Epithelial cell of prostate (primary cell): ENCODE measurements at regions not wholly inside any gene's neighbourhood (a gene's known extent, or its start where the extent isn't known, plus 50 kb on each side); places are given as distances from the start of the nearest gene placed in this dataset.

ENCODE experiments used
- DNase-seq: peaks from one replicate; pipeline ENCODE4 v3.0.0-alpha.2; 2011; ENCODE audit warnings: low read depth, low spot score
- H3K27ac ChIP-seq: fragments of 450-650 bp; 2 replicates; pipeline ENCODE4 v1.5.1; 2017; ENCODE audit warnings: mild to moderate bottlenecking

DNA sequence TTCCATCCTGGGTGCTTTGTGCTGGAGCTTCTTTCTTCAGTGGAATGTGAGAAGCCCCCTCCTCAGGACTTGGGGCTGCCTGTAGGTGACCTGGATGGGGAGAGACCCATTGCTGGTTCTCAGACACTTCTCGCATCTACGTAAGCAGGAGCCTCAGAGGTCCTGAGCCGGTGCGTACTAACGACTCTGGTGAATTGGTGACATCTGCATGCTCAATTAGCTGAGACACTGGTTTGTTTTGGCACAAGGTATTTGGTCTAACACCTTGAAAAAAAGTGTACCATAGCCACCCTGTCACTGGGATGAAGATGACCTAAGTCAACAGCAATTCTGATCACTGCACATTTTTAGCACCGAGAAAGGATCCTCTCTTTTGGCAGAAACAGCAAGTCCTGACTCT, 57.7 kb downstream of the LRRC30 start:
- DNase-seq: no peak
- no peak overlapping the region for H3K27ac ChIP-seq

DNA sequence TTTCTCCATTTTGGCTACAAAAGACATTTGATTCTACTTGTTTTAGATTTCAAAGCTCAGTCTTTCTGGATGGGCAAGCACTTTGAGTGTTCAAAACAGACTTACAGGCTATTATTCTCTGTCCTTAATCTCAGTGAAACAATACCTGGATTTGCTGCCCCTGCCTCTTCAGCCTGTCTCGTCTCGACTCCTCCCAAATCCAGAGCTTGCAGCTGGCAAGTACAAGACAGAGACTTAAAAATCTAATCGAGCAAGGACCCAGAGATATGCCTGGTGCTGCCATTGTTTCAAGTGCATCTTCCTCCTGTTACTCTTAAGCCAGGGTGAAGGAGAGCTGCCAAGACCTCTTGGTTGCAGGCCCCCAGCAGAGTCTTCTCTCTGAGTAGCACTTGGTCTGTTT, 59.2 kb downstream of the LRRC30 start:
- no peak for DNase-seq
- no peak overlapping the region for H3K27ac ChIP-seq

DNA sequence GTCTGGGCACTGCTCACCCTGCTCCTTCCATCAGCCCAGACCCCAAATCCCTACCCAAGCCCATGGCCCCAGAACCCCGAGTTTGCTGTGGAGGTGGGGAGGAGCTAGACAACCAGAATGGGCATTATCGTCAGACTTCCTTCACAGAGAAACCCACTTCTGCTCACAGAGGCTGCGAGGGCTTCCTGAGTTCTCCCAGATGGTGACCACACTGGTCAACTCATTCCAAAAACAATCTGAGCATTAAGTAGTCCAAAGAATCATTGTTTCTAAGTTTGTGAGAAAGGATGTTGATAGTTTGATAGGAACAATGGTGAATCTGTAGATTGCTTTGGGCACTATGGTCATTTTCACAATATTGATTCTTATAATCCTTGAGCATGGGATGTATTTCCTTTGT, 60.2 kb downstream of the LRRC30 start:
- no peak overlapping the region for H3K27ac ChIP-seq
- no peak for DNase-seq

DNA sequence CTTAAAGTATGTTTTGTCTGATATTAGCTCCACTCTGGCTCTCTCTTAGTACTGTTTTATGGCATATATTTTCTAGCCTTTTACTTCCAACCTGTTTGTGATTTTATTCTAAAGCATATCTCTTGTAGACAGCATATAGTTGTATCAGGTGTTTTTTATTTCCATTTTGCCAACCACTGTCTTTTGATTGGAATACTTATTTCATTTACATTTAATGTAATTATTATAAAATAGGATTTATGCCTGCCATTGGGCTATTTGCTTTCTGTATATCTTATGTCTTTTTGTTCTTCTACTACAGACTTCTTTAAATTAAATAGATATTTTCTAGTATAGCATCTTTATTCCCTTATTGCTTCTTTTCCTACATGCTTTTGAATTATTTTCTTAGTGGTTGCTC, 67.3 kb downstream of the LRRC30 start:
- DNase-seq: no peak
- H3K27ac ChIP-seq: no peak overlapping the region

DNA sequence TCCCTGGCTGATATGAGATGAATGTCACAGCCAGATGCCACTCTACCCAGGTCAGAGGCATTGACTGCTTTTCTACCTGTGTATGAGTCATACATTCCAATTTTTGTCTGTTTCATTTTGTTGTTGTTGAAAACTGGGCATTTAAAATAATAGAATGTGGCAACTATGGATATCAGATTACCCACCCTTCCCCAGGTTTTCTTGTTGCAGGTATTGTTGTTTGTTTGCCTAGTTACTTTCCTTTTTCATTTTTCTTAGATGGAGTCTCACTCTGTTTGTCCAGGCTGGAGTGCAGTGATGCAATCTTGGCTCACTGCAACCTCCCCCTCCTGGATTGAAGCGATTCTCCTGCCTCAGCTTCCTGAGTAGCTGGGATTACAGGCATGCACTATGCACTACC, 70.2 kb downstream of the LRRC30 start:
- H3K27ac ChIP-seq: peak overlapping the region; percentile 19
- peak; percentile 14 for DNase-seq

DNA sequence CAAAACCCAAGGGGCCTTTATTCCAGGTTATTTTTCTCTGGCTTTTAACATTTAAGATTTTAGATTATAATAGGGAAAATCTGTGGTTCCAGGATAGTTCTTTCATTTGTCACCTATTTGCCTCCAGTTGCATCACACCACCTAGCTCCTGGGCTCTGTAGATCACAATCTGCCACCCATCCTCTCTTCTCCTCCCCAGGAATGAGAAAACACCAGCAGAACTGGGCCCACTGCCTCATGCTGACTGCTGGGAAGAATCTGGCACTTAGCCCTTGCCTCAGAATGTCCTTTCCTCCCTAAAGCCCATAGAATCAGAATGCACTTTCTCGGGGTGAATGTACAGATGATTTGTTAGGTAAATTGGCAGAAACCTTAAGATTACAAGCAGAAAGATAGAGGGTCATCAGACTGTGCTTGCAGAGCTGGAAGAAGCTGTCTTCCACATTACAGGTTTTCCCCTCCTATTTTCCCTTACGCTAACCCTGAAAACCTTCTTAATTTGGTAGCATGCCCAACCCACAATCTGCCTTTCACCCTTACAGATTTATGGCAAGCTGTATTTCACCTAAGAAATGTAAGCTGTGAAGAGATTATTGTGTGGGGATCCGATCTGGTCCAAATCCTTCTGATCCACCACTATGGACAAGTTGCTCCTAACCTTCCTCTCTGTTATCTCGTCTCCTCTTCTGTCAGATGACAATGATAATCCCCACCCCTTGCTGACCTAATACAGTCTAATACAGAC, 72.6 kb downstream of the LRRC30 start:
- peak overlapping the region; percentile 19 for H3K27ac ChIP-seq

DNA sequence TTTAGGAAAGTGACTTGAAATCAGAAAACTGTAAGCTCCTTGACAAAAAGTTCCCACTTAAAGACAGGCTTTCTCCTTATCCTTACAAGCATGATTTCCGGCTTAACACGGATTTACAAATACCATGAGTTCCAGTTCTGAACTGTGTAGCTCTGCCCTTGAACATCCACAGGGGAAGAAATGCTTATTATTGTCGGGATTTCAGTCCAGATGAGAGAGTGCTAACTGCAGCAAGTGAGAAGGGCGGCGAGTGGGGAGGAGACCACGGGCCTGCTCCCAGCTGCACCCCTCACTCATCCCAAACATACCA, 73.1 kb downstream of the LRRC30 start:
- DNase-seq: no peak
- H3K27ac ChIP-seq: no peak overlapping the region

More for the DNA sequence above, 72.6 kb downstream of the LRRC30 start:
- no peak for DNase-seq

DNA sequence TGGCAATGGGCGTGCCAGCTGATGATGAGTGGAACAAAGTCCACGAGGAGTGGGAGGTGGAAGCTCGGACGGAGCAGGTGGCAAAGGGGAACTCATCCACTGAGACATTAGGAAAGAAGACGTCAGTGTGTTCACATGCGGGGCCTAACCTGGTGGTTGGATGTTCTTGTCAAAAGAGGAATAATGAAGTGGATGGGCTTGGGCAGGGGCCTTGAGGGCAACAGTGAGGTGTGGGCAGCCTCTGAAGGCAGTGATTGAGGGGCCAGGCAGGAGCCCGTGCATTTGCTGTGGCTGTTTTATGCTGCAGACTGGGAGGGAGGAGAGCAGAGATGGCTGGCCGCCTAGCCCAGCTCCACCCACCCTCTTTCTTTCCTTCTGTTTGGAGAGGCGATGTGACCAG, 74.5 kb downstream of the LRRC30 start:
- H3K27ac ChIP-seq: no peak overlapping the region
- no peak for DNase-seq

DNA sequence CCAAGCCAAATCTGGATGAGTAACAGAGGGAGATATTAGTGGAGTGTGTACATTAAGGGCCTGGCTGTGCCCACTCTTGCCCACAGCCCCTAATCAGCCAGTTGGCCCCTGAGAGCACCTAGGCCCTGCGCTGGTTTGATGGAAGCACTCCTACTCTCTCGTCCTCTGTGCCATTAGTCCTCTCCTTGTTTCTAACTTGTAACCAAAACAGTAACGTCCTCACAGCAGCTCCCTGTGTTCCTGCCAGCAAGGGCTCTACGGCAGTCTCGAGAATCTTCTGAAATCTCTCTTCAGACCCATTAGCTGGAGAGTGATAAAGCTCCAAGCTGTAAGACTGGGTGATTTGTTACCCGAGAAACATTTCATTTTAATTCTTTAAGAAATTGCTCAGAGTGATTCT, 76.1 kb downstream of the LRRC30 start:
- no peak overlapping the region for H3K27ac ChIP-seq
- DNase-seq: no peak

DNA sequence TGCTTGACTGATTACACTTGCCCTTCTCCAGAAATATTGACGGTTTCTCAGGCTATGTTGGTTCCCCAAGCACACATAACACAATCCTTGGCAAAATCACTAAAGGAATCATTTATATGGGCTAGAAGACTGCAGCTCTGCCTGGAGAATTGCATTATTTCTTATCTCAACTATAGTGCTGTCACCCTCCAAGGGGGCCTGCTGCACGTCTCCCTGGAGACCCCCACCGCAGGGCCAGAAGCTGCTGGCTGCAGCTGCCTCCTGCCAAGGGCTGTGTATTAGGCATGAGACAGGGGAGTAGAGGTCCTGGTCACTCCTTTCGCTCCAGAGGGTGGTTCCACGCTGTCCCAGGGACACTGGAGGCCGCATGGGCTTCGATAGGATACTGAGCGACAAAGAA, 76.6 kb downstream of the LRRC30 start:
- no peak overlapping the region for H3K27ac ChIP-seq
- DNase-seq: no peak

DNA sequence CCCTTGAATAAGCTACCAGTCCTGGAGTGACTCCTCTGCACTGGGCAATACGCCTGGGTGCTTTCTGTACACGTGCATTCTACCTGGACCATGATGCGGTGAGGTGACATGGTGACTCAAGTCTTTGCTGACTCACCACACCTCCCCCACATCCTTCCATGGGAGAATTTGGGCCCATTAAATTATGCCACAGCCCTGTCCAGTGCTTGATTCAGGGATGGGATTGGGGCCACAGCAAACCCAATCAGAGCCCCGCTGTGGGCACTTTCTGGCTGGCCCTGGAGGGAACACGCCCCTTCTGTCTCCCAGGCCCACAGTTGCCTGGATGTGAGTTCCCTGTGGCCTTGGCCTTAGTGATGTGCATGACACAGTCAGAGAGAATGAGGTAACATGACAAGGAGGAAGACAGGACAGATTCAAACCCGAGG, 86.9 kb downstream of the LRRC30 start:
- H3K27ac ChIP-seq: peak overlapping the region; percentile 39
- peak; percentile 70 for DNase-seq

DNA sequence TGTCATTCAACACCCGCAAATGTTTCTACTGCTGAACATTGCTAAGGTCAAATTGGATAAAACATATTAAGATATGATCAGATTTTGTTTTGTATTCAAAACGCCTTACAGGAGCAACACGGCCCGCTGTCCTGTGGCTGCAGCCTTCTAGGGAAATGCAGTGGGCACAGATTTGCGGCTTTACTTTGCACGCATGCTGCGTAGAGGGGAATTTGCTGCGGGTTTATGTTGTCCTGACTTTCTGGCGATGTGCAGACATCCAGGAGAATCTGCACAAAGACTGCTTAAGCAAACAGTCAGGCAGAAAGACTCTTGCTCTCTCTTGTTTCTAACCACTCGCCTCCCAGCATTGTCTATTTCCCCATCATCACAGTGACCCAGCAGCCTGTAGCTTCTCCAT, 88.3 kb downstream of the LRRC30 start:
- DNase-seq: no peak
- no peak overlapping the region for H3K27ac ChIP-seq

DNA sequence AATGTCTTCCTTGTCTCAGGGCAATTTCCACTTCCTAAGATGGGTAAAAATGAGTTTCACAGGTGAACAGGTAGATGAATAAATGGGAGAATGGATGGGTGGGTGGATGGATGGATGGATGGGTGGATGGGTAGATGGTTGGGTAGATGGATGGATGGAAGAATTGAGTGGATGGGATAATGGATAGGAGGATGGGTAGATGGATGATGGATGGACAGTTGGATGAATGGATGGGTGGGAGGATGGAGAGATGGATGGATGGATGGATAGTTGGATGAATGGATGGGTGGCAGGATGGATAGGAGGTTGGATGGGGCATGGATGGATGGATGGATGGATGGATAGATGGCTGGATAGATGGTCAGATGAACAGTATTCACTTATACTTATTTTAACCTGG, 90.9 kb downstream of the LRRC30 start:
- DNase-seq: no peak
- no peak overlapping the region for H3K27ac ChIP-seq

DNA sequence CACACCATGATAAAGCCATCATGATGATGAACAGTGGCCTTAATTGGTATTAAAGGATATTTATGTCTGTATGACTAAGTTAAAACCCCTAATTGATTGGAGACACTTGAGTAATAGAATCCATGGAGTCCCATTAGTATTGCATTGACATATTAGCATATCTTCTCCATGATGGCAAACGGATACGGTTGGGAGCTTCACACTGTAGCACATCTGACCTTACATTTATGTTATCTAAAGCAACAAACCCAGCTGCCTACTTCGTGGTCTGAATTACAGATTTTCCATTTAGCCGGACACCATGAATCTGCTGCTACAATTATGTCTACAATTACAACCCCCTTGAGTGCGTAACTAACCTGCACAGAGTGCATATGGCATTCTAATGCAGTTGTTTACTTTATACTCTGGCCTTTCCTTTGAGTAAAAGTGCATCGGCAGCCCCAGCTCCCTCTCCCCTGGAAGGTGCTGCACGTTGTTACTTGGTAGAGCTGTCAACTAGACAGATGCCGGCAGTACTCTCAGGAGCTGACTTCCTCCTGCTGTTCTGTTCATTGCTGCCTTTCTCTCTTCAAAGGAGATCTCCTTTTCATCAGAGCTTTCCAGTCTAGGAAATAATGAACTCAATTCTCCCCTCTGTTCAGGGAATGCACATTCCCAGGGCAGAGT, 92.1 kb downstream of the LRRC30 start:
- H3K27ac ChIP-seq: no peak overlapping the region
- no peak for DNase-seq

DNA sequence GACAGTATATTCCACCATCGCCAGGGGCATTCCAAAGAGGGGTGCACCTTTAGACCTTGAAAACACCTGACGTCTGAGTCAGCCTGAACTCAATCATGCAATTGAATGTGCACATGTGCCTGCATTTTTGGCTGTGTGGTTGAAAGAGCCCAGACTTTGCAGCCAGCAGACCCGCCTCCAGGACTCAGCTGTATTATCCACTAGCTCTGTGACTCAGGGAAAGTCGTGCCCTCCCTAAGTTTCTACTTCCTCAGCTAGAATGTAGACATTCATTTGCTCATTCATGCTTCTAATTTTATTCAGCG, 94.2 kb downstream of the LRRC30 start:
- DNase-seq: peak; percentile 56
- H3K27ac ChIP-seq: peak overlapping the region; percentile 48

DNA sequence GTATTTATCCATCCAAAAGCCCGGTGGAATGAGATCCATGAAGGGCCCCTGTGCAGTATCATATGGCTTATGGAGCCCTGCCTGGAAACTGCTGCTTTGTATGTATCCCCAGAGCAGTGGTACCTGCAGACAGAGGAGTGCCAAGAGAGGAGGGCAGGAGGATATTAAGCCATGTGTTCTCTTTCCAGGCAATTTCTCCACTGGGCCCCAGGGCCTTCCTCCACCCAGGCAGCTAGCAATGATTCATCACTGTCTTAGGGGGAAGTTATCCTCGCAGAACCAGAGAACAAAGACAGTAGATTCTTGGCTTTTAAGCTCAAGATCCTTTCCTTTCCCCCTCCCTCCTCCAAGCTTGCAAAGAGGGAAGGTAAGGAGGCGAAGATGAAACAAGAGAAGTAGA, 98.1 kb downstream of the LRRC30 start:
- H3K27ac ChIP-seq: peak overlapping the region; percentile 45
- DNase-seq: no peak

DNA sequence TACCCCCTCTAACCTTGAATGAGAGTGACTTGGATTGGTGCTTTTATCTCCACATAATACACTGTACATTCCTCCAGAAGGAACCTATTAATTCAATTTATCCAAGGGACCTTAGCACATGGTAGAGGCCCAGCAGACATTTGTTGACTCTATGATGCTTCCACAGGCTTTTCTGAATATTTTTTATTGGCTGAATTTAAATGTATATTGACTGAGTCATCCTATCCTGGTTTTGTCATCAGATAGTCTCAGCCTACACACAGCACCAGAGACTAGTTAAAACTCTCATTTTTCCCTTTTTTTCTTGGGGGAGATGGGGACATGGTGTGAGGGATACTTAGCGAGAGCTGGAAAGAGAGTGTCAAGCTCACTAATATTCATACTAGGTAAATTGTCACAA, 101.6 kb downstream of the LRRC30 start:
- H3K27ac ChIP-seq: no peak overlapping the region
- no peak for DNase-seq

DNA sequence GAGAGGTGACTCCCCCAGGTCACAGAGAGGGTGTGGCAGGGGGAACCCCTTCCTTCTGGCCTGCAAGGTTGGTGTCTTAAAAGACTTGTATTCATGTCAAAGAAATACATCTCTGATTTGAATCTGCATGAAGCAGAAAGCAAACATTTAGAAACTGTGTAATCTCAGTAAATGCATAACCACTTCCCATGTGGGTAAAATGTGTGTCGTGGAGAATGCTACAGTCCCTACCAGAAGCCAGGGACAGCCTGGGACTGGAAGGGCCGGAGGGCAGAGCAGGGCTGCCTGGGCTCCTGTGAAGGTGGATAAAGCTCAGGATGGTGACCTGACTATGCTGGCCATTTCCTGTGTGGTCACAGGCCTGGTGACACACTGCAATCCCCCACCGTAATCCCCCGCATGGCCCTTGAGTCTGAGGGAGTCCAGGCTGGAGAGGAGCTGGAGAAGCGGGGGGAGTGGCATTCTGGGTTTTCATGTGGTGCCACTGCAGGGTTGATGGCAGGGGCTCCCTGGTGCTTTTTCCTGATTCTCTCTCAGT, 102.2 kb downstream of the LRRC30 start:
- H3K27ac ChIP-seq: no peak overlapping the region
- no peak for DNase-seq

DNA sequence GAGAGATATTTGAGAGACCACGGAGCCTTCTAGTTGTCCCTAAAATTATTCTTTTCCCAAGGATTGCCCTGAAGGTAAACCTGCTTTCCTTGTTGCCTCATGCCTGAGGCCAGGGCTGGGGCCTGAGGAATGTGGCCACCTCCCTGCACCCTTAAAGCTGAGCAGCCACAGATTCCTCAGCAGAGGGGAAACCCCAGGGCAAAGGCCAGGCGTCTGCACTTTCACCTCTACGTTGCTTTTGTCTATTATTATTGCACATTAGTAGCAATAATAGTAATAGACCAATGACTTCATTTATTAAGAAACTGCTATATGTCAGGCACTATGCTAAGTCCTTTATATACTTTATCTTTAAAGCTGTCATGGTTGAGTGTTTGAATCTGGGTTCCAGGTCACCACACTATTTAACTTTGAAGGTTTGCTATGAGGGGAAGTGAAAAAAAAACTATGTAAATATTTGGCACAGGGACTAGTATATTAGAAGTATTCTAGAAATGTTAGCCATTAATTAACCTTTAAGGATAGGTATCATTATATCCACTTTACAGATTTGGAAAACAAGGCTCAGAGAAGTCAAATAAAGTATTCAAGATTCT, 104.2 kb downstream of the LRRC30 start:
- no peak overlapping the region for H3K27ac ChIP-seq
- DNase-seq: no peak

DNA sequence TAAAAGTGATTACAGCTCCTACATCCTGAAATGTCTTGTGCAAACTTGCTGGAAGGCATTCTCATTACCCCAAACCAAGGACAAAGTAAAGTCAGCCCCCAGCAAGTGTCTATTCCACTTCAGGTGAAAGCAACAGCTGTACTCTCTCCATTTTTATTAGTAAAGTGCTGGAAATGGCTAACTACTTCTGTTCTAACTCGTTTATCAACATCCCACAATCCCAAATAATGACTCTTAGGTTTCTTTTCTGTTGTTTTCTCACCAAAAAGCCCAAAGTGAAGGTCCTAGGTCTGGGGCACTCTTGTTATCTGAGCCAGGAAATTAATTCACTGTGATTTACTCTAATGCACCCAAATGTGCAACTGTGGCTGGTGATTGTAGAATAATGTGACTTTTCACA, 105.7 kb downstream of the LRRC30 start:
- DNase-seq: no peak

DNA sequence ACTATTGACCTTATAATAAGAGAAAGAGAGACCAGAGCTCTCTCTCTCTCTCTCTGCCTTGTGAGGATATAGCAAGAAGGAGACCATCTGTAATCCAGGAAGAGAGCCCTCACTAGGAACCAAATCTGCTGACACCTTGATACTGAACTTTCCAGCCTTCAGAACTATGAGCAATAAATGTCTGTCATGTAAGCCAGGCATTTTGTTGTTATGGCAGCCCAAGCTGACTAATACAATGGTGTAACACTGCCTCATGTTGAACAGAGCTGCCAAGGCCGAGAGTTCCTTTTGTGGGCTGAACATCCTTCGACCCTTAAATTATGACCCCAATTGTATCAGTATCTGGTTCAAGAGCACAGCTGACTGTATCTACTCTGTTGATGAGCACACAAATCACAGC, 108.0 kb downstream of the LRRC30 start:
- DNase-seq: no peak
- H3K27ac ChIP-seq: no peak overlapping the region

More for the DNA sequence above, 105.7 kb downstream of the LRRC30 start:
- H3K27ac ChIP-seq: no peak overlapping the region
